ENCODE measurements at regions not wholly inside any gene's neighbourhood (a gene's known extent, or its start where the extent isn't known, plus 50 kb on each side); places are given as distances from the start of the nearest gene placed in this dataset.

DNA sequence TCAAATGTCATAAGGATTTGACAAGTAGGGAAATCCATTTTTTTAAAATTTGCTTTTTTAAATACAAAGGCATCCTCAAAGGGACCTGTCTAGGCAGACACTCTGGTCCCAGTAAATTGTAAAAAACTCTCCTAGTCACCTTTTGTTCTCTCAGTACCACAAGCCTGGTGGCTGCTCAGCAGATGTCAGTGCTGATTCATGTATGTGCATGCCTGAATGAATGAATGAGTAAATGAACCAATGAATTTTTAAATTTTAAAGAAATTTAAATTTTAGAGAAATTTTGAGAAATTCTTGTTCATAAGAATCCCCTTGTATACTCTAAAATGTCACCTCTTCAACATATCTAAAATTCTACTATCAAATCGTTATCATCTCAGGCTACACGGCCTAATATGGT, 199.5 kb downstream of the TLE3 start:
- TF ChIP-seq, protein P1, sequence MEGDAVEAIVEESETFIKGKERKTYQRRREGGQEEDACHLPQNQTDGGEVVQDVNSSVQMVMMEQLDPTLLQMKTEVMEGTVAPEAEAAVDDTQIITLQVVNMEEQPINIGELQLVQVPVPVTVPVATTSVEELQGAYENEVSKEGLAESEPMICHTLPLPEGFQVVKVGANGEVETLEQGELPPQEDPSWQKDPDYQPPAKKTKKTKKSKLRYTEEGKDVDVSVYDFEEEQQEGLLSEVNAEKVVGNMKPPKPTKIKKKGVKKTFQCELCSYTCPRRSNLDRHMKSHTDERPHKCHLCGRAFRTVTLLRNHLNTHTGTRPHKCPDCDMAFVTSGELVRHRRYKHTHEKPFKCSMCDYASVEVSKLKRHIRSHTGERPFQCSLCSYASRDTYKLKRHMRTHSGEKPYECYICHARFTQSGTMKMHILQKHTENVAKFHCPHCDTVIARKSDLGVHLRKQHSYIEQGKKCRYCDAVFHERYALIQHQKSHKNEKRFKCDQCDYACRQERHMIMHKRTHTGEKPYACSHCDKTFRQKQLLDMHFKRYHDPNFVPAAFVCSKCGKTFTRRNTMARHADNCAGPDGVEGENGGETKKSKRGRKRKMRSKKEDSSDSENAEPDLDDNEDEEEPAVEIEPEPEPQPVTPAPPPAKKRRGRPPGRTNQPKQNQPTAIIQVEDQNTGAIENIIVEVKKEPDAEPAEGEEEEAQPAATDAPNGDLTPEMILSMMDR (IDR thresholded peaks at IDR 0.05; ENCODE audit: borderline replicate concordance, insufficient read depth, low read depth, low read length) = no peak

DNA sequence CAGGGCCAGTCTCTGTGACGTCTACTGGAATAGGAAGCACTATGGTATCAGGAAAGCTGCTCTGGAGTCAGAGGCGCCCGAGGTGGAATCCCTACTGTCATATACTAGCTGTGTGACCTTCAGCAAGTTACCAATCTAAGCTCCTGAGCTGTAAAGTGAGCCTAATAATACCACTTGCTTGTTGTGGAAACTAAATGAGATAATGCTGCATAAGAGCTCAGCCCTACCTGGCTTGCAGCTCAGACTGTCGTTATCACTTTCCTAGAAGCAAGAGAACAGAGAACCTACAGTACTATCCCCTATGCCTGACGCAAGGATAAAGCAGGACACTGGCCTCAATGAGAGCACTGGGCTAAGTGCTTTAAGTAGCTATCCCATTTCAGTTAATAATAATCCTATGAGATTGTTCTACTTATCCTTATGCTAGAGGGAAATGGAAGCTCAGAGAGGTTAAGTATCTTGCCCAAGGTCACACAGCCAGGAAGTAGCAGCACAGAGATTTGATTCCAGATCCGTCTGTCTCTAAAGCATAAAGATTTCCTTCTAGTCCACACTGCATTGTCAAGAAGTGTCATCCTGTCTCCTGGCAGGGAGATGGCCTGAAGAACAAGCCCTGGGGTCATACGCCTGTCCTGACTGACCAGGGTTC, 195.2 kb downstream of the TLE3 start:
- TF ChIP-seq, protein P1 (IDR thresholded peaks at IDR 0.05; ENCODE audit: borderline replicate concordance, insufficient read depth, low read depth, low read length) = no peak
- H3K4me3 ChIP-seq (ENCODE audit: low read depth, low read length) = no peak overlapping the region

More for the DNA sequence above, 199.5 kb downstream of the TLE3 start:
- no peak overlapping the region for H3K4me3 ChIP-seq (ENCODE audit: low read depth, low read length)

DNA sequence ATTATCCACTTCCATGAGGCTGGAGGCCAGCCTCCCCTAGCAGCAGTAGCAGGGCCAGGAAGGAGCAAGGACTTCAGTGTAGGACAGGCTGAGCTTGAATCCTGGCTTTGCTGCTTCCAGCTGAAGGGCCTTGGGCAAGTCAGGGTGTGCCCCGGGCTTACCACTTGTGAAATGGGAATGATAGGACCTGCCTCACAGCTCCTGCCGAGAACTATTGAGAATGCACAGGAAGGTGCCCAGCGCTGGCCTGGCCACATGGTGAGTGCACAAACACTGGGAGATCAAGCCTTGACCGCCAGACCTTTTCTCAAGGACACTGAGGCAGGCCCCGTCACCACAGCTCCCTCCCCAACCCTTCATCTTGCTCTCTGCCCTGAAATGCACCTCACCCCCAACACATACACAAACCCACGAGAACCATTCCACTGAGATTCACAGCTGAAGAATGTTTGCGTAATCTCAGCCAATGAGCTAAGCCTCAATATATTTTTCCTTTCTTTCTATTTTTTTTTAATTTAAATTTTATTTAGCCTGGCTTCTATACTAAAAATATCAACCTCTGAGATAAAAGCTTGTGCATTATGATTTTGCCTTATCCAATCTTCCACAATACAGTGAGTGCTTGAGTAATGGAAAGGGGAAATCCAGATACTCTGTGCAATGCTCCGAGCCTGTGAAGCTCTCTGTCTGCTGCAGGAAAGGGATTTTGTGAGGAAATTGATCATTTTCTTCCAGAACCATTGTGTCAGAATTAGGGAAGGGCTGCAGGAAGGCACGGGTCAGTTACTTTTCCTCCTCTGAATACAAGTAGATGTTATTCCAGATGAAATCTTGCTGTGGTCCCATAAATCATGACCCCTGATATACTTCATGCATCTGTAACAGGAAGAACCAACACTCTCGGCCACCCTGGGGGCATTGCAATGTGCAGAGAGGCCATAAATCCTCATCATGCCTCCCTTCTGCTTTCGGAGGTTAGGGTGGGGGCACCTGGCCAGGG, 193.9 kb downstream of the TLE3 start:
- TF ChIP-seq, protein P1 (IDR thresholded peaks at IDR 0.05; ENCODE audit: borderline replicate concordance, insufficient read depth, low read depth, low read length) = no peak
- no peak overlapping the region for H3K4me3 ChIP-seq (ENCODE audit: low read depth, low read length)

DNA sequence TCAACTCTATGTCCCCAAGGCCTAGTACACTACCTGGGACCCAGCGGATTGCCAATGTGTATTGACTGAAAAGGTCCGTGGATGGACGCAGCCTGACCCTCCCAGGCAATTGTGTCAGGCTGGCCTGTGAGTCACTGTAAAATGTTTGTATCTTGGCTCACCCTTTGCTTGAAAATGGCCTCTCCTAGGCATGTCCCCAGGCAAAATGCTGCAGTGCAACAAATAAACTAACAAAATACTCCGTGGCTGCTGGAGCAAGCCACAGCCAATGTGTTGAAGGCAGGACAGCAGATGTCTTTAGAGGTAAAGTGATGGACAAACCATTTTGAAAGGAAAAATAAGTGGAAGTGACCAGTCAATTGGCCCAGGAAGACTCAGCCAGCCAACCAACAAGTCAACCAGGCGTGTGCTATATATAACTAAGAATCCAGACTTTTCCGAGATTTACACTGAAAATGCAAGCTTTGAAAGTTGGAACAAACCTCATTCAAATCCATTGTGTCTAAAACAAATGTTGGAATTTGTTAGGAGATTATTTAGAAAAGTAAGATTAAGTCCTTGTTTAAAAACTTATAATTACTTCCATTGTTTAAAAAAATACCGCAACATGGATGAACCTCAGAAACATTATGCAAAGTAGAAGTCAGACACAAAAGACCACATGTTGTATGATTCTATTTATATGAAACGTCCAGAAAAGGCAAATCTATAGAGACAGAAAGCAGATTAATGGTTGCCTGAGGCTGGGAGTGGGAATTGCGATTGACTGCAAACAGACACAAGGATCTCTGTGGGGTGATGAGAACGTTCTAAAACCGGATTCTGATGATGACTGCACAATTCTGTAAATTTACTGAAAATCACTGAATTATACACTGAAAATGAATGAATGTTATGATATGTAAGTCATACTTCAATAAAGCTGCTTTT, 191.2 kb downstream of the TLE3 start:
- TF ChIP-seq, protein P1 (IDR thresholded peaks at IDR 0.05; ENCODE audit: borderline replicate concordance, insufficient read depth, low read depth, low read length) = no peak
- H3K4me3 ChIP-seq (ENCODE audit: low read depth, low read length) = no peak overlapping the region

DNA sequence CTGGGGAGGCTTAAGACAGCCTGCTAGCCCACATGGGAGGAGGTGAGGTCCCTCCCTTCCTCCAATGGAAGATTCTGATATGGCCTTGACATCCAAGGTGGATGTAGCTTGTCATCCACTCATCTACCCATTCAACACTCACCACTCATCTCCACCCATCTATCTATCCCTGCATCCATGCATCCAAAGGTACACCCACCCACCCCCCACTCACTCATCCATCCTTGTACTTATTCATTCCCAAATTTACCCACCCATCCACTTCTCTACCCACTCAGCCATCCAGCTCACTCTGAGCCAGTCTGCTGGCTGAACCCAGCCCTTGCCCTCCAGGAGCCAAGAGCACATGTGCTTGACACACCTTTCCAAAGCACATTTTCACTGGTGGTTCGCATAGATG, 189.7 kb downstream of the TLE3 start:
- TF ChIP-seq, protein P1 (IDR thresholded peaks at IDR 0.05; ENCODE audit: borderline replicate concordance, insufficient read depth, low read depth, low read length) = no peak
- H3K4me3 ChIP-seq (ENCODE audit: low read depth, low read length) = no peak overlapping the region

DNA sequence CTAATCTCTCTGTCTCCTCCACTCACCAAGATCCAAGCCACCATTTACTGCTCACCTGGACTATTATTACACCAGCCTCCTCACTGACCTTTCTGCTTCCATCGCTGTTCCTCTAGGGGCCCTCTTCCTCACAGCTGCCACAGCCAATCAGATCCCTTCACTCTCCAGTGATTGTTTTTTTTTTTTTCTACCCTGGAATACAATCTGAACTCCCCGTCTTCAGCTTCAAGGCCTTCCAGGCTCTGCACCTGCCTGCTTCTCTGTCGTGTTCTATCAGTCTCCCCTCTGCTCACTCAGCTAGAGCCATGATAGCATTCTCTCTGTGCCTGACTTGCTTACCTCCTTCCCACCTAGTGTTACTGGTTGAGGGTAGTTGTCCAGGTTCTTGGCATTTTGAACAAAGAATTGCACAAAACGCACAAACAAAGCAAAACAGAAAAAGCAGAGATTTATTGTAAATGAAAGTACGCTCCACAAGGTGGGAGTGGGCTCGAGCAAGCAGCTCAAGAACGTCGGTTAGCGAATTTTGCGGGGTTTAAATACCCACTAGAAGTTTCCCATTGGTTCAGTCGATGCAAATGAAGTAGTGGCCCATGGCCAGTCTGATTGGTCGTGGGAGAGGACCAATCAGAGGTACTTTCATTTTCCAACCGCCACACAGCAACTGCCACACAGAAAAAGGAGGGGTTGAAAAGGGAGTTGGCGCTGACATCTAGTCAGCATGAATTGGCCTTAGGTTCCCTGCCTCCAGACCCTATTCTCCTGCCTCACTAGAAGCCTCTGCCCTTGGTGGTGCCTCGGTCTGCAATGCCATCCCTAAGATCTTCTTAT, 188.9 kb downstream of the TLE3 start:
- H3K4me3 ChIP-seq (ENCODE audit: low read depth, low read length) = no peak overlapping the region

More for the DNA sequence above, 188.9 kb downstream of the TLE3 start:
- TF ChIP-seq, protein P1 (IDR thresholded peaks at IDR 0.05; ENCODE audit: borderline replicate concordance, insufficient read depth, low read depth, low read length) = no peak
